ENCODE measurements at regions not wholly inside any gene's neighbourhood (a gene's known extent, or its start where the extent isn't known, plus 50 kb on each side); places are given as distances from the start of the nearest gene placed in this dataset.

DNA sequence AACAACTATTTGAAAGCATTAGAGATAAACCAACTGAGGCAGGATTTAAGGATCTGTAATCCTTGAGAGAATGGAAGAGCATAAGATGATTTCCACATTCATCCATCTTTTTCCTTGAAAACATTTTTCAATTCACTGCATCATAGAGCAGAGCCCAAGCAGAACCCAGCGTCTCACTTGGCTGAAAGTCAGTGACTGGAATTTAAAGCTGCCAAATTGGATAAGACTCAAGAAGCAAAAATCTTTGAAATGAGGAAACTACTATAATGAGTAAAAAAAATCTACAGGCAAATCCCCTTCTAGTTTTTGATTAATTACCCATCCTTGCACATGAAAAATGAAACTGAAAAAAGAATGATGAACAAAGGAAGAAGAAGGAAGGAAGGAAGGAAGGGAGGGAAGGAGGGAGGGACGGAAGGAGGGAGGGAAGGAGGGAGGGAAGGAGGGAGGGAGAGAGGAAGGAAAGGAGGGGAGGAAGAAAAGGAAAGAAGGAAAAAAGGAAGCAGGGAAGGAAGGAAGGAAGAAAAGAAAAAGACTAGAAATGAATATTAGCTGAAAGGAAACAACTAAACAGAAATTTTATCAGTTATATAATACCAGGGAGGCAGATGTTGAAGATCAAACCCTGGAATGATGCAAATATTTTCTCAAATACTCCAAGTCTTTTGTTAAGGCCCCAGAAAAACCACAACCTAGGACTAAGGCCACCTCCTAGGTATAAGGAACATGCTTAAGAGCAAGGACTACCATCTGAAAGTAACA, 336.3 kb upstream of the MAGI2 start:
- TF ChIP-seq CTCF (IDR thresholded peaks at IDR 0.05; ENCODE audit: low read depth, low read length, missing control alignments): no peak
- H3K4me3 ChIP-seq (replicated peaks; ENCODE audit: low read depth, low read length): no peak overlapping the region
- no peak for DNase-seq (ENCODE audit: extremely low read depth, low read depth)

- no peak overlapping the region for H3K4me3 ChIP-seq (replicated peaks; ENCODE audit: low read depth, low read length)
- DNase-seq (ENCODE audit: extremely low read depth, low read depth): no peak
- no peak for TF ChIP-seq CTCF (IDR thresholded peaks at IDR 0.05; ENCODE audit: low read depth, low read length, missing control alignments)
Observed at GRCh38 chr7:79787623-79788022, 334.2 kb upstream of the MAGI2 start.

GRCh38 chr7:79787096-79787495, 333.6 kb upstream of the MAGI2 start:
- no peak for DNase-seq (ENCODE audit: extremely low read depth, low read depth)
- TF ChIP-seq CTCF (IDR thresholded peaks at IDR 0.05; ENCODE audit: low read depth, low read length, missing control alignments): no peak
- H3K4me3 ChIP-seq (replicated peaks; ENCODE audit: low read depth, low read length): no peak overlapping the region

GRCh38 chr7:79786187-79786586, 332.7 kb upstream of the MAGI2 start:
- no peak for DNase-seq (ENCODE audit: extremely low read depth, low read depth)
- H3K4me3 ChIP-seq (replicated peaks; ENCODE audit: low read depth, low read length): no peak overlapping the region
- TF ChIP-seq CTCF (IDR thresholded peaks at IDR 0.05; ENCODE audit: low read depth, low read length, missing control alignments): no peak

DNA sequence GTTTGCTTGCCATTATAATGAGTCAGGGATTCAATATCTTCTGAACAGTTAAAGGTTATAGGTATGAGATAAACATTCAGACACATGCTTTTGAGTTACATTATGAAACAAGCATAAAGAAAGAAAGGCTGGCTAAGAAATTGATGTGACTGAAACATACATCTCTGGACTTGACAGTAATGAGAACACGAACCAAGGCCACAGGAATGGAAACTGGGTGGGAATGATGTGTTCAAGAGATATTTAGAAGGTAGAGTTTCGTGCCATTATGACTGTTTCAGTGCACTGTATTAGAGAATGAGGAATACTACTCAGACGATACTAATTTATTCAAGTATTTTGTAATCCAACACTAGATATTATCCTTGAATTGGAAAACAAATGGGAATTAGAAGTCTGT, 332.1 kb upstream of the MAGI2 start:
- no peak overlapping the region for H3K4me3 ChIP-seq (replicated peaks; ENCODE audit: low read depth, low read length)
- TF ChIP-seq CTCF (IDR thresholded peaks at IDR 0.05; ENCODE audit: low read depth, low read length, missing control alignments): no peak
- DNase-seq (ENCODE audit: extremely low read depth, low read depth): no peak

- no peak for TF ChIP-seq CTCF (IDR thresholded peaks at IDR 0.05; ENCODE audit: low read depth, low read length, missing control alignments)
- DNase-seq (ENCODE audit: extremely low read depth, low read depth): no peak
- no peak overlapping the region for H3K4me3 ChIP-seq (replicated peaks; ENCODE audit: low read depth, low read length)
Observed at GRCh38 chr7:79782906-79783305, 329.4 kb upstream of the MAGI2 start.

GRCh38 chr7:79782256-79782655, 328.8 kb upstream of the MAGI2 start:
- TF ChIP-seq CTCF (IDR thresholded peaks at IDR 0.05; ENCODE audit: low read depth, low read length, missing control alignments): no peak
- no peak for DNase-seq (ENCODE audit: extremely low read depth, low read depth)
- no peak overlapping the region for H3K4me3 ChIP-seq (replicated peaks; ENCODE audit: low read depth, low read length)
